ENCODE measurements at regions not wholly inside any gene's neighbourhood (a gene's known extent, or its start where the extent isn't known, plus 50 kb on each side); places are given as distances from the start of the nearest gene placed in this dataset.
"Not testable (repeated sequence)": the region's sequence is repeated elsewhere in the genome, so short reads cannot be mapped to it uniquely, and the experiment has no call there.

DNA sequence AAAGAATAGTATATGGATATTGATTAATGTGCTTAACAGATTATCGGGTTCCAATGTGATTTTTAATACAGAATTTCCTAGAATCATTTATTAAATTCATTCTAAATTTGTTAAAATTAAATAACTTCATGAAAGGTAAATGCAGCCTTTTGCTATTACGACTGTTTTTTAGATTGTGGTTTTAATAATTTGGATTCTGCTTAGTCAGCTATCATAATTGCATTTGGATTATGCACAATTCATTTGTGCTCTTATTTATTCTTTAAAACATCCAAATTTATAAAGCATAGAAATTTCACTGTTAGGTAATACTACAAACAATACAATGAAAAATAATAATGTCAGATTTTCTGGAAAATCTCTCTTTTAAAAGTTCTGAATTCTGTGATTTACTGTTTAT, 1598.5 kb downstream of the EFNA5 start:
- Histone ChIP-seq H3K23ac (ENCODE audit: low read length) (no peak overlapping the region), H4K5ac (ENCODE audit: low read length) (no peak overlapping the region), H2AK5ac (ENCODE audit: low read length) (no peak overlapping the region), H3K27me3 (ENCODE audit: insufficient read depth, low read length, poor library complexity) (no peaks in the 10 kb centered on the region), H4K8ac (ENCODE audit: low read depth, low read length) (no peak overlapping the region), H3K4me3 (ENCODE audit: low read length) (no peak overlapping the region), H3K18ac (ENCODE audit: low read length) (no peak overlapping the region), H3K9ac (ENCODE audit: low read length) (no peak overlapping the region), H3K79me1 (ENCODE audit: low read length) (no peaks in the 10 kb centered on the region), H3K79me2 (ENCODE audit: control insufficient read depth, insufficient read depth, low read length) (no peaks in the 10 kb centered on the region), H2BK15ac (replicated peaks; ENCODE audit: low read depth) (no peak overlapping the region), H2BK120ac (ENCODE audit: low read depth, low read length) (no peak overlapping the region), H3K4ac (ENCODE audit: low read depth, low read length) (no peak overlapping the region), H3K4me2 (ENCODE audit: low read length) (no peak overlapping the region), H2BK5ac (ENCODE audit: low read length) (no peak overlapping the region), H3K4me1 (ENCODE audit: control insufficient read depth, low read depth, low read length) (no peaks in the 10 kb centered on the region), H3K56ac (ENCODE audit: low read length) (no peak overlapping the region), H3K36me3 (ENCODE audit: control insufficient read depth, insufficient read depth, low read length) (no peaks in the 10 kb centered on the region), H3K27ac (ENCODE audit: low read depth, low read length) (no peak overlapping the region)
- DNase-seq = no peak
- no CpG with 5 or more reads among the region's 2 CpGs for WGBS (ENCODE audit: extremely low coverage, insufficient coverage, low lambda C conversion rate)

- no peaks in the 10 kb centered on the region for H3K79me1 ChIP-seq (ENCODE audit: low read length)
- H3K36me3 ChIP-seq (ENCODE audit: control insufficient read depth, insufficient read depth, low read length) = no peaks in the 10 kb centered on the region
- no peak overlapping the region for H2AK5ac ChIP-seq (ENCODE audit: low read length)
- H3K23ac ChIP-seq (ENCODE audit: low read length) = no peak overlapping the region
- H3K4ac ChIP-seq (ENCODE audit: low read depth, low read length) = no peak overlapping the region
- H3K56ac ChIP-seq (ENCODE audit: low read length) = no peak overlapping the region
- H2BK15ac ChIP-seq (replicated peaks; ENCODE audit: low read depth) = no peak overlapping the region
- H3K9ac ChIP-seq (ENCODE audit: low read length) = no peak overlapping the region
- no peak overlapping the region for H3K4me2 ChIP-seq (ENCODE audit: low read length)
- WGBS (ENCODE audit: extremely low coverage, insufficient coverage, low lambda C conversion rate) = no CpG with 5 or more reads among the region's 1 CpG
- H3K27me3 ChIP-seq (ENCODE audit: insufficient read depth, low read length, poor library complexity) = no peaks in the 10 kb centered on the region
- H4K8ac ChIP-seq (ENCODE audit: low read depth, low read length) = no peak overlapping the region
- H3K4me3 ChIP-seq (ENCODE audit: low read length) = no peak overlapping the region
- no peak overlapping the region for H4K5ac ChIP-seq (ENCODE audit: low read length)
- no peak for DNase-seq
- no peaks in the 10 kb centered on the region for H3K79me2 ChIP-seq (ENCODE audit: control insufficient read depth, insufficient read depth, low read length)
- no peak overlapping the region for H3K27ac ChIP-seq (ENCODE audit: low read depth, low read length)
- H2BK5ac ChIP-seq (ENCODE audit: low read length) = no peak overlapping the region
- no peaks in the 10 kb centered on the region for H3K4me1 ChIP-seq (ENCODE audit: control insufficient read depth, low read depth, low read length)
- H2BK120ac ChIP-seq (ENCODE audit: low read depth, low read length) = no peak overlapping the region
- H3K18ac ChIP-seq (ENCODE audit: low read length) = no peak overlapping the region
Measured at GRCh38 chr5:106047341-106047740, 1623.4 kb downstream of the EFNA5 start.

DNA sequence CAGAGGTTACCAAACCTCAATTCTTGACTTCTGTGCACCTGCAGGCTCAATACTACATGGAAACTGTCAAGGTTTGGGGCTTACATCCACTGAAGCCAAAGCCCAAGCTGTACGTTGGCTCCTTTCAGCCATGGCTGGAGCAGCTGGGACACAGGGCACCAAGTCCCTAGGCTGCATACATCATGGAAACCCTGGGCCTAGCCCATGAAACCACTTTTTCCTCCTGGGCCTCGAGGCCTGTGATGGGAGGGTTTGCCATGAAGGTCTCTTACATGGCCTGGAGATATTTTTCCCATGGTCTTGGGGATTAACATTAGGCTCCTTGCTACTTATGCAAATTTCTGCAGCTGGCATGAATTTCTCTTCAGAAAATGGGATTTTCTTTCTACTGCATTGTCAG, 1638.7 kb downstream of the EFNA5 start:
- H3K56ac ChIP-seq (ENCODE audit: low read length); H3K9ac ChIP-seq (ENCODE audit: low read length); H3K23ac ChIP-seq (ENCODE audit: low read length); H2BK120ac ChIP-seq (ENCODE audit: low read depth, low read length); H3K79me2 ChIP-seq (ENCODE audit: control insufficient read depth, insufficient read depth, low read length); H3K27ac ChIP-seq (ENCODE audit: low read depth, low read length); H3K36me3 ChIP-seq (ENCODE audit: control insufficient read depth, insufficient read depth, low read length); H2BK15ac ChIP-seq (replicated peaks; ENCODE audit: low read depth); H2AK5ac ChIP-seq (ENCODE audit: low read length); H3K18ac ChIP-seq (ENCODE audit: low read length); H3K4me1 ChIP-seq (ENCODE audit: control insufficient read depth, low read depth, low read length); DNase-seq; H3K4me2 ChIP-seq (ENCODE audit: low read length); H2BK5ac ChIP-seq (ENCODE audit: low read length); H3K4me3 ChIP-seq (ENCODE audit: low read length); H3K79me1 ChIP-seq (ENCODE audit: low read length); H3K27me3 ChIP-seq (ENCODE audit: insufficient read depth, low read length, poor library complexity); H4K5ac ChIP-seq (ENCODE audit: low read length); H3K4ac ChIP-seq (ENCODE audit: low read depth, low read length); H4K8ac ChIP-seq (ENCODE audit: low read depth, low read length): not testable (repeated sequence)
- no CpG with 5 or more reads among the region's 2 CpGs for WGBS (ENCODE audit: extremely low coverage, insufficient coverage, low lambda C conversion rate)

DNA sequence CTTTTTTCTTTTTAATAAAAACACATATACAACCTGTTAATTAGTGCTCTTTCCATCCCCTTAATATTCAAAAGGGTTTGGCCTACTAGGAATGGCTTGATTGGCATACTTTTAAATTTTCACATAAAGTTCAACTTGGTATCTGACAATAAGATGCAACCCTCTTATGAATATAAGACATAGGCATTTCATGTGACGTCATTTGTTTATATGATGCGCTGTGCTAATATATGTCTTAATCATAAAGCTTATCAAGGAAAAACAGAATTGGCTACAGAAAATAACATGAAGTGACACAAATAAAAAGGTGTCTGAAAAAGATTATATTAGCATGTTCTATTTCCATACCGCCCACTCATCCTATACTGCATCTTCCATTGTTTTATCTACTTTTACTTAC, 1642.4 kb downstream of the EFNA5 start:
- Histone ChIP-seq H4K8ac (ENCODE audit: low read depth, low read length) (no peak overlapping the region), H4K5ac (ENCODE audit: low read length) (no peak overlapping the region), H2AK5ac (ENCODE audit: low read length) (no peak overlapping the region), H2BK5ac (ENCODE audit: low read length) (no peak overlapping the region), H3K4me3 (ENCODE audit: low read length) (no peak overlapping the region), H3K4me2 (ENCODE audit: low read length) (no peak overlapping the region), H3K79me1 (ENCODE audit: low read length) (no peaks in the 10 kb centered on the region), H2BK15ac (replicated peaks; ENCODE audit: low read depth) (no peak overlapping the region), H3K4ac (ENCODE audit: low read depth, low read length) (no peak overlapping the region), H3K79me2 (ENCODE audit: control insufficient read depth, insufficient read depth, low read length) (no peaks in the 10 kb centered on the region), H3K27ac (ENCODE audit: low read depth, low read length) (no peak overlapping the region), H3K9ac (ENCODE audit: low read length) (no peak overlapping the region), H3K56ac (ENCODE audit: low read length) (no peak overlapping the region), H3K18ac (ENCODE audit: low read length) (no peak overlapping the region), H3K27me3 (ENCODE audit: insufficient read depth, low read length, poor library complexity) (peaks cover 1% of the 10 kb centered on the region), H3K4me1 (ENCODE audit: control insufficient read depth, low read depth, low read length) (no peaks in the 10 kb centered on the region), H3K23ac (ENCODE audit: low read length) (no peak overlapping the region), H3K36me3 (ENCODE audit: control insufficient read depth, insufficient read depth, low read length) (no peaks in the 10 kb centered on the region), H2BK120ac (ENCODE audit: low read depth, low read length) (no peak overlapping the region)
- DNase-seq = no peak
- no CpG with 5 or more reads among the region's 3 CpGs for WGBS (ENCODE audit: extremely low coverage, insufficient coverage, low lambda C conversion rate)

- Histone ChIP-seq H4K8ac (ENCODE audit: low read depth, low read length) (no peak overlapping the region), H3K27ac (ENCODE audit: low read depth, low read length) (no peak overlapping the region), H2AK5ac (ENCODE audit: low read length) (no peak overlapping the region), H3K79me1 (ENCODE audit: low read length) (no peaks in the 10 kb centered on the region), H3K4ac (ENCODE audit: low read depth, low read length) (no peak overlapping the region), H3K23ac (ENCODE audit: low read length) (no peak overlapping the region), H3K4me2 (ENCODE audit: low read length) (no peak overlapping the region), H3K4me3 (ENCODE audit: low read length) (no peak overlapping the region), H3K27me3 (ENCODE audit: insufficient read depth, low read length, poor library complexity) (no peaks in the 10 kb centered on the region), H3K18ac (ENCODE audit: low read length) (no peak overlapping the region), H3K4me1 (ENCODE audit: control insufficient read depth, low read depth, low read length) (no peaks in the 10 kb centered on the region), H4K5ac (ENCODE audit: low read length) (no peak overlapping the region), H3K9ac (ENCODE audit: low read length) (no peak overlapping the region), H2BK15ac (replicated peaks; ENCODE audit: low read depth) (no peak overlapping the region), H2BK5ac (ENCODE audit: low read length) (no peak overlapping the region), H3K36me3 (ENCODE audit: control insufficient read depth, insufficient read depth, low read length) (no peaks in the 10 kb centered on the region), H3K79me2 (ENCODE audit: control insufficient read depth, insufficient read depth, low read length) (no peaks in the 10 kb centered on the region), H2BK120ac (ENCODE audit: low read depth, low read length) (no peak overlapping the region), H3K56ac (ENCODE audit: low read length) (no peak overlapping the region)
- no peak for DNase-seq
- no CpG with 5 or more reads among the region's 1 CpG for WGBS (ENCODE audit: extremely low coverage, insufficient coverage, low lambda C conversion rate)
Measured at GRCh38 chr5:106020894-106021293, 1649.8 kb downstream of the EFNA5 start.

DNA sequence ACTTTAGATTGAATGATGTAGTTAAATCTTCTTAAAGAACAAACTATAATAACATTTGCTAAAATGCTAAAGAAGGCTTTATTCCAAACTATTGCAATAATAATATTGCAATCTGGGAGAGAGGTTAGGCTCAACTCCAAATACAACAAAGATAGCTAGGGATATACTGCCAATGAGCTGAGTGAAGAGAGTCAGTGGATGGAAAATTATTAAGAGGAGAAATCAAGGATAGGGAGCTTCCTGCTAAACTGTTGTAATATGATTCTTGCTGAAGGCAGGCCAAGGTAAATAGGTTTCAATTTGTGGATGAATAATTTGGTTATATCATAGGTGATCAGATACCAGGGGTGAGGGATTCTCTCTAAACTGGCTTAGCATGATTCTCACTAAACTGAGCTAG, 1651.5 kb downstream of the EFNA5 start:
- H2BK5ac ChIP-seq (ENCODE audit: low read length) = no peak overlapping the region
- H3K56ac ChIP-seq (ENCODE audit: low read length) = no peak overlapping the region
- no peaks in the 10 kb centered on the region for H3K4me1 ChIP-seq (ENCODE audit: control insufficient read depth, low read depth, low read length)
- no peak overlapping the region for H2BK15ac ChIP-seq (replicated peaks; ENCODE audit: low read depth)
- H3K18ac ChIP-seq (ENCODE audit: low read length) = no peak overlapping the region
- H3K23ac ChIP-seq (ENCODE audit: low read length) = no peak overlapping the region
- H4K8ac ChIP-seq (ENCODE audit: low read depth, low read length) = no peak overlapping the region
- no peaks in the 10 kb centered on the region for H3K27me3 ChIP-seq (ENCODE audit: insufficient read depth, low read length, poor library complexity)
- no peak overlapping the region for H3K4me3 ChIP-seq (ENCODE audit: low read length)
- H4K5ac ChIP-seq (ENCODE audit: low read length) = no peak overlapping the region
- H2AK5ac ChIP-seq (ENCODE audit: low read length) = no peak overlapping the region
- no peaks in the 10 kb centered on the region for H3K79me1 ChIP-seq (ENCODE audit: low read length)
- no peak overlapping the region for H2BK120ac ChIP-seq (ENCODE audit: low read depth, low read length)
- no peaks in the 10 kb centered on the region for H3K79me2 ChIP-seq (ENCODE audit: control insufficient read depth, insufficient read depth, low read length)
- H3K36me3 ChIP-seq (ENCODE audit: control insufficient read depth, insufficient read depth, low read length) = no peaks in the 10 kb centered on the region
- no peak overlapping the region for H3K4ac ChIP-seq (ENCODE audit: low read depth, low read length)
- no peak overlapping the region for H3K27ac ChIP-seq (ENCODE audit: low read depth, low read length)
- DNase-seq = no peak
- H3K9ac ChIP-seq (ENCODE audit: low read length) = no peak overlapping the region
- H3K4me2 ChIP-seq (ENCODE audit: low read length) = no peak overlapping the region
